Muscle layer of colon (tissue), 2 donors: ENCODE measurements at regions not wholly inside any gene's neighbourhood (a gene's known extent, or its start where the extent isn't known, plus 50 kb on each side); places are given as distances from the start of the nearest gene placed in this dataset.

Source experiments
- H3K27ac ChIP-seq: one replicate; pipeline ENCODE4 v1.7.0; 2013; ENCODE audit warnings: low read depth, mild to moderate bottlenecking, low read length, moderate library complexity
- H3K27me3 ChIP-seq, 2 donors: one replicate each; pipeline ENCODE4 v1.7.0; 2013; ENCODE audit warnings: low read length in 2 of 2, mild to moderate bottlenecking in 2 of 2; ENCODE audit not compliant: insufficient read depth in 2 of 2, control insufficient read depth in 1 of 2
- H3K36me3 ChIP-seq: one replicate; pipeline ENCODE4 v1.7.0; 2013; ENCODE audit warnings: mild to moderate bottlenecking, low read length; ENCODE audit not compliant: insufficient read depth
- H3K4me1 ChIP-seq: one replicate; pipeline ENCODE4 v1.7.0; 2013; ENCODE audit warnings: mild to moderate bottlenecking, low read length; ENCODE audit not compliant: insufficient read depth
- H3K4me3 ChIP-seq, 2 donors: one replicate each; pipeline ENCODE4 v1.7.0; 2013; ENCODE audit warnings: low read length in 2 of 2, low read depth in 1 of 2, mild to moderate bottlenecking in 1 of 2, moderate library complexity in 1 of 2
- H3K9ac ChIP-seq: one replicate; pipeline ENCODE4 v1.7.0; 2013; ENCODE audit warnings: low read length
- H3K9me3 ChIP-seq: one replicate; pipeline ENCODE4 v1.7.0; 2013; ENCODE audit warnings: mild to moderate bottlenecking, low read length
- donor health status: abdominal sarcoma.
- donor health status: Adenocarcinoma of cecum.

DNA sequence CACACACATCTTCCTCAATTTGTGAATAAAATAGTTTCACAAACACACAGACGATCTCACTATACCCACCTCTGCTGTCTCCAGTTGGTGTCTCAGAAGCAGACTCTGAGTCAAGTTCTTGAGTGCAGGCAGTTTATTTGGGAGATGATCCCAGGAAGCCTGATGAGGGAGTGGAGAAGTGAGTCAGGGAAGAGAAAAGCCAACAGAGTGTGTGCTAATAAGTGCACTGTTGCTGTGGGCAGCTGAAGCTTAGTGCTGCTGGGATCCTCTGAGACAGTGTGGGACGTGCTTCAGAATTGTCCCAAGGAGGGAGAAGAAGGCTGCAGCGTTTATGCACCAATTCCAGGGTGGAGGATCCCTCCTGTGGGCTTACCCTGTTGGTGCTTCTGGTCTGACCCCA lies 423.2 kb upstream of the C16orf82 start:
- H3K27me3 ChIP-seq = no peaks in the 10 kb centered on the region
- H3K36me3 ChIP-seq = no peaks in the 10 kb centered on the region
- H3K4me1 ChIP-seq = no peaks in the 10 kb centered on the region
- H3K27ac ChIP-seq = no peak overlapping the region
- H3K9me3 ChIP-seq = no peaks in the 10 kb centered on the region
- H3K9ac ChIP-seq = no peak overlapping the region
- no peak overlapping the region for H3K4me3 ChIP-seq

DNA sequence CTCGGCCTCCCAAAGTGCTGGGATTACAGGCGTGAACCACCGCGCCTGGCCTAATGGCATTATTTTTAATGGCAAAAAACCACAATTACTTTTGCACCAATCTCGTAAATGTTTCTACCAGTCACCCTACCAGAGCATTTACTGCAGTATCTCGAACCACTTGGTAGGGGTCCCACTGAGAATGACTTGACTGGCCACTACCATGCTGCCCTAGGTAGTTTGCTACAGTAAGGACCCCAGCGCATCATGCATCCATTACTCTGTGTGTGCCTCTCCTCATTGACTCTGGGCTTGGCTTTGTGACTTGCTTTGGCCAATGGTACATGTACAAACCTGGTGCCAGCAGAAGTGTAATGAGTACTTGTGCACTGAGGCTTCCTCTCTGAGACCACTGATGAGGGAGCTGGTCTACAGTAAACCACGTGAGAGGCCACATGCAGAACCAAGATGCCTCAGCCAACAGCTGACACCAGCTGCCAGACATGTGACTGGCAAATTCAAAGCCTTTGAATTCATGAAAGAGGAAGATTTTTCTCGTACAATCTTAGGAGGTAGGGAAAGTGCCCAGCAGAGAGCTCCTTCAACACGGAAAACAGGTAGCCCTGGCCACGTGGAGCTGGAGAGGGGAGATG lies 421.7 kb upstream of the C16orf82 start:
- H3K36me3 ChIP-seq = no peaks in the 10 kb centered on the region
- H3K27me3 ChIP-seq = no peaks in the 10 kb centered on the region
- no peak overlapping the region for H3K4me3 ChIP-seq
- no peak overlapping the region for H3K27ac ChIP-seq
- no peaks in the 10 kb centered on the region for H3K4me1 ChIP-seq
- H3K9me3 ChIP-seq = no peaks in the 10 kb centered on the region
- no peak overlapping the region for H3K9ac ChIP-seq

DNA sequence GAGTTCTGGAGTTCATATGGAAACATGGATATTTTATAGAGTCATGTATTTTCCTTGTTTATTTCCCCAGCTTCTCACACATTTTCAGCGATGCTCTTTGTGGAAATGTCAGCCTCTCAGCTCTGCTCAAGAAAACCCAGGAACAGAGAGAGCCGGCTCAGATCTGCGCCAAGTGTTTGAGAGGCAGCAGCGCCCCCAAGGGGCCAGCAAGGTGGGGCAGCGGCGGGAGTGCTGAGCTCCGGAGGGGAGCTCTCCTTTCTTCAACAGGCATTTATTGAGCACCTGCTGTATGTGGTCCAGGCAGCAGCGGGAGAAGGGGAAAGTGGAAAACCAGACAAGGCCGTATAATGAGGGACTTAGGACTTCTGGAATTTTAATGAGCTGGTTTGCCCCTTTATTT lies 421.1 kb upstream of the C16orf82 start:
- H3K4me3 ChIP-seq = no peak overlapping the region
- no peak overlapping the region for H3K9ac ChIP-seq
- H3K4me1 ChIP-seq = no peaks in the 10 kb centered on the region
- H3K9me3 ChIP-seq = no peaks in the 10 kb centered on the region
- no peaks in the 10 kb centered on the region for H3K27me3 ChIP-seq
- no peak overlapping the region for H3K27ac ChIP-seq
- H3K36me3 ChIP-seq = no peaks in the 10 kb centered on the region

DNA sequence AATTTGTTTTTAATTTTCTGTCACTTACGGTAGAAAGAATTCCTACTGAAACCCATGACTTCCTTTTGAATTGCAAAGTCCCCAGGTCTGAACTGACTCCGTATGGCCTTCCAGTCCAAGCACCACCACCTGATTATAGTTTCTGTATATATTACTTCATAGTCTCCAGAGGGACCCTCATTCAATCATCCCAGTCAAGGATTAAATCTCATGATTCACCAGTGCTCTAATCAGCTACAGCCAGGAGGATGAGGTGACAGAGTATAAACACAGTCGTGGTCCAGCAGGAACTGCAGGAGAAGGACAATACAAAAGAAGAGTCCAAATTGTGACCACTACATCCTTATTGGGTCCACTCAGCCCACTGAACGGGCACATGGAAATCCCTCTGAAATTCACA lies 418.9 kb upstream of the C16orf82 start:
- no peaks in the 10 kb centered on the region for H3K4me1 ChIP-seq
- H3K27me3 ChIP-seq = no peaks in the 10 kb centered on the region
- no peak overlapping the region for H3K9ac ChIP-seq
- no peak overlapping the region for H3K4me3 ChIP-seq
- no peaks in the 10 kb centered on the region for H3K36me3 ChIP-seq
- no peak overlapping the region for H3K27ac ChIP-seq
- no peaks in the 10 kb centered on the region for H3K9me3 ChIP-seq

DNA sequence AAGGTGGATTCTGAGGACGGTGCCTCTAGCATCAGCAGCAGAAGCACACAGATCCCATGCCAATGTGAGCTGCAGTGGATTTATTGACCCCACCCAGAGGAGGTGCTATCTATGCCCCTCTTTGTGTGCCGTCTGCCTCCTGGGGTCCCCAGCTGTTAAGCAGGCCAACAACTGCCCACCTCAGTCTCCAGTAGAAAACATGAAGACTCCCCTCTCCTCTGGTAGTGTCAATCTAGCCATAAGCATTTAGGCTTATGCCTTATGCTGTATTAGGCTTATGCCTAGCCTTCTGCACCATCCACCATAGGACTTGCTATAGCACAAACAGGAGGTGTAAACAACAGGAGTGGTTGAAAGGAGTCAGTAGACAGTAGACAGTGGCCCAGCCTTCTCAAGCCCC lies 417.9 kb upstream of the C16orf82 start:
- H3K9me3 ChIP-seq = no peaks in the 10 kb centered on the region
- H3K27ac ChIP-seq = no peak overlapping the region

DNA sequence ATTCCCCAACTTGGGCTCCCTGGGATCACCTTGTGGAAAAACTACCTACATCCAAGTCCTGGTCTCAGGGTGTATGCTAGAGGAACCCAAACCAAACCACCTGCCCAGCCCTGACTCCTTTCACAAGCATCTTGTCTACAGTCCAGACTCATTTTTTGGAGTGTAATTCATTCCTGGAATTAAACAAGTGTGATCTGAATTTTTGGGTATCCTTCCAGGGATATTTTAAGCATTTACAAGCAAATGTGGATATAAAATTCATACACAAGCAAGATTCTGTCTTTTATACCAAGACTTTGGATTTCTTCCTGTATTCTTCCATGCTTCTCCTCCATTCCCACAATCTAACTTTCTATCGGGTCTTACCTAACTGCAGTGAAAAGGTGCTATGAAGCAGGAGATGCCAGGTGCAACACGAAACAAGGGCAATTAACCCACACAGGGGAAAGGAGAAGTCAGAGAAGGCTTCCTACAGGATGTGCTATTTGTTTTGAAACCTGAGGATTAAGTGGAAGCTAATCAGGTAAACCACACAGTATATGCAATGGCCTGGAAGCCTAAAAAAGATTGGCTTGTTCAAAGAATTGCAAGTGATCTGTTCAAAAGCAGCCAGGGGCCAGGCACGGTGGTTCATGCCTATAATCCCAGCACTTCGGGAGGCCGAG lies 417.2 kb upstream of the C16orf82 start:
- Histone ChIP-seq H3K27me3 (no peaks in the 10 kb centered on the region), H3K36me3 (no peaks in the 10 kb centered on the region), H3K27ac (no peak overlapping the region), H3K4me1 (no peaks in the 10 kb centered on the region), H3K9me3 (no peaks in the 10 kb centered on the region), H3K9ac (no peak overlapping the region), H3K4me3 (no peak overlapping the region)

More for the DNA sequence above, 417.9 kb upstream of the C16orf82 start:
- H3K36me3 ChIP-seq = no peaks in the 10 kb centered on the region
- H3K27me3 ChIP-seq = no peaks in the 10 kb centered on the region
- no peak overlapping the region for H3K9ac ChIP-seq
- no peak overlapping the region for H3K4me3 ChIP-seq
- no peaks in the 10 kb centered on the region for H3K4me1 ChIP-seq

DNA sequence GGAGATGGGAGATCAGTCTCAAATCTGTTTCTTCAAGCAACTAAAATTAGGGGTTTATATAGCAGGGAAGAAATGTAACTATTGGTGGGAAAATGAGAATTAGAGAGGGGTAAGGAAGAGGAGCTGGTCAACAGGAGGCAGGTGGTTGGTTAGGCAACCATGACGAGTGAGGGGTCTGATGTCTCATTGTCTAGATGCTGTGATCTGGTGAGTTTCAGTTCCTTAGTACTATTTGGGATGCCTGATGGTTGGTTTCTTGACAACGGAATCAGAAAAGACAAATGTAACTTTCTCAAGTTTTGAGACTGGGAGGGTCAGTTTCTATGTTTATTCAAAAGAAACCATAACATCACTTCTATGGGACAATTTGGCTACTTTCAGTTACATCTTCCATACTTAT lies 415.3 kb upstream of the C16orf82 start:
- Histone ChIP-seq H3K27me3 (no peaks in the 10 kb centered on the region), H3K9me3 (no peaks in the 10 kb centered on the region), H3K4me1 (no peaks in the 10 kb centered on the region), H3K4me3 (no peak overlapping the region), H3K27ac (no peak overlapping the region), H3K9ac (no peak overlapping the region), H3K36me3 (no peaks in the 10 kb centered on the region)

DNA sequence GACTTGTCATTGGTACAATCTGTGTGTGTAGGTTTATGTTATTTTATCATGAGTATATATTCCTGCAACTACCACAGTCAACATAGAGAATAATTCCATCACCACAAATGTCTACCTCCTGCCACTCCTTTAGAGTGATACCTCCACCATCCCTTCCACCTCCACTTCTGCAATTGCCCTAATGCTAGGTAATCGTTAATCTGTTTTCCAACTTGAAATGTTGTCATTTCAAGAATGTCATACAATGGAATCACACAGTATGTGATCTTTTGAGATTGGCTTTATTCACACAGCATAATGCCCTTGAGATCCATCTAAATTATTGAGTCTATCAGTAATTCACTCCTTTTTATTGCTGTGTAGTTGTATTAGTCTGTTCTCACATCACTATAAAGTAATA lies 414.8 kb upstream of the C16orf82 start:
- Histone ChIP-seq H3K4me3 (no peak overlapping the region), H3K27ac (no peak overlapping the region), H3K9me3 (no peaks in the 10 kb centered on the region), H3K36me3 (no peaks in the 10 kb centered on the region), H3K4me1 (no peaks in the 10 kb centered on the region), H3K27me3 (no peaks in the 10 kb centered on the region), H3K9ac (no peak overlapping the region)

DNA sequence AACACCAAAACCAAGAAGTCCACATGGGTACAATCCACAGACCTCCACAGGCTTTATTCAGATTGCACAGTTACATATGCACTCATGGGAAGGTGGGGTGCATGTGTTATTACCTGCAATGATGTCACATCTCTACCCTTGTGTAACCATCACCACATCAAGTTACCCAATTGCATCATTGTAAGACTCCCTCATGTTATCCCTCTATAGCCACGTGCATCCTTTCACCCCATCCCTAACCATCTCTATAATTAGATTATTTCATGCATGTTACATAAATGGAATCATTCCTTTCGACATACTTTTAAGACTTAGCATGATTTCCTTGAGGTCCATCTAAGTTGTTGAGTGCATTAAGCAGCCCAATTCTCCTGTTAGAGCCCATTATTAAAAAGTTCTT lies 408.2 kb upstream of the C16orf82 start:
- no peaks in the 10 kb centered on the region for H3K36me3 ChIP-seq
- no peak overlapping the region for H3K27ac ChIP-seq
- H3K27me3 ChIP-seq = no peaks in the 10 kb centered on the region
- H3K9me3 ChIP-seq = no peaks in the 10 kb centered on the region
- no peaks in the 10 kb centered on the region for H3K4me1 ChIP-seq
- no peak overlapping the region for H3K4me3 ChIP-seq
- H3K9ac ChIP-seq = no peak overlapping the region

DNA sequence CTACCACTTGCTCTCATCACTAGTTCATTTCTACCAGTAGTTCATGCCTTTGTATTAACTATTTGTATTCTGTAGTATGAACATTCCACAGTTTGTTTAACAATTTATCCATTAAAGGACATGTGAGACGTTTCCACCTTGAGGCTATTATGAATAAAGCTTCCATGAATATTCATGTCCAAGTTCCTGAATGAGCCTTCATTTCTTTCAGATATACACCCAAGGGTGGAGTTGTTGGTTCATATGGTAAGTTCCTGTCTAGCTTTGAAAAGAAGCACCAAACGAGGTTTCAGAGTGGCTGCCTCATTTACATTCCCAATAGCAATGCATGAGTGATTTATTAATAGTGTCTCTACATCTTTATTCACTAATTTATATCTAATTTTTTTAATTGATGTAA lies 407.8 kb upstream of the C16orf82 start:
- Histone ChIP-seq H3K36me3 (no peaks in the 10 kb centered on the region), H3K4me3 (no peak overlapping the region), H3K9ac (no peak overlapping the region), H3K27ac (no peak overlapping the region), H3K9me3 (no peaks in the 10 kb centered on the region), H3K4me1 (no peaks in the 10 kb centered on the region), H3K27me3 (no peaks in the 10 kb centered on the region)

DNA sequence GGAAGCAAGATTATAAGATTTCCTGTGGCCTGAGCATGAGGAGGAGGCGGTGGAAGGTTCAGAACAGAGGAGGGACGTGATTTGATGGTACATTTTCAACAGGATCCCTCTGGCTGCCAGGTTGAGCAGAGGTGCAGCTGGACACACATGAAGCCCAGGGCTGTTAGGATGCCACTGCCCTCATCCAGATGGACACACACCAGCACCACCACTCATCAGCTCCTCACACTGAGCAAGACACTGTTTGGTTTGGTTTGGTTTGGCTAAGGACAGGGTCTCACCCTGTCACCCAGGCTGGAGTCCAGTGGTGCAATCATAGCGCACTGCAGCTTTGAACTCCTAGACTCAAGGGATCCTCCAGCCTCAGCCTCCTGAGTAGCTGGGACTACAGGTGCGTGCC lies 402.6 kb upstream of the C16orf82 start:
- no peaks in the 10 kb centered on the region for H3K27me3 ChIP-seq
- no peaks in the 10 kb centered on the region for H3K36me3 ChIP-seq
- no peaks in the 10 kb centered on the region for H3K9me3 ChIP-seq
- no peak overlapping the region for H3K9ac ChIP-seq
- no peak overlapping the region for H3K27ac ChIP-seq
- no peak overlapping the region for H3K4me3 ChIP-seq
- H3K4me1 ChIP-seq = no peaks in the 10 kb centered on the region
